PC-3 (cell line): ENCODE measurements at regions not wholly inside any gene's neighbourhood (a gene's known extent, or its start where the extent isn't known, plus 50 kb on each side); places are given as distances from the start of the nearest gene placed in this dataset.

Source experiments
- ATAC-seq: fragments of 200-7000 bp; cut with Tn5 transposase; 2 replicates; pipeline ENCODE4 v1.9.1; 2020; ENCODE audit warnings: mild to moderate bottlenecking, moderate library complexity
- BruUV-seq: library from RNA; stranded (reverse); fragments of 400-500 nt; replicated peaks from 2 replicates; lab custom pipeline; 2021; lab: Mats Ljungman, UMichigan
- CTCF ChIA-PET: fragments of 300-600 bp; sonication (Branson Sonifier 250); formaldehyde crosslinking; loops from one replicate; lab custom pipeline; 2022; ENCODE audit warnings: antibody characterized with exemption; lab: Charles Lee
- POLR2A ChIA-PET: fragments of 300-600 bp; sonication (Branson Sonifier 250); formaldehyde crosslinking; loops from one replicate; lab custom pipeline; 2022; ENCODE audit warnings: antibody characterized with exemption; ENCODE audit not compliant: unreplicated experiment; lab: Charles Lee
- DNase-seq: peaks from one replicate; pipeline ENCODE4 v3.0.0-alpha.2; 2015
- H2AFZ ChIP-seq: fragments of 300-600 bp; sonication (generic); 2 replicates; pipeline ENCODE4 v1.6.0; 2016; ENCODE audit warnings: antibody characterized with exemption, low read length
- H3F3A ChIP-seq: fragments of 300-600 bp; sonication (generic); one replicate; pipeline ENCODE4 v1.6.0; 2017; ENCODE audit warnings: antibody characterized with exemption, low read length, control low read depth, mild to moderate bottlenecking; ENCODE audit not compliant: unreplicated experiment
- H3K27ac ChIP-seq: fragments of 300-600 bp; sonication (generic); 2 replicates; pipeline ENCODE4 v1.5.1; 2016; ENCODE audit warnings: mild to moderate bottlenecking, low read length
- H3K27me3 ChIP-seq: fragments of 300-600 bp; sonication (generic); 2 replicates; pipeline ENCODE4 v1.6.1; 2016; ENCODE audit warnings: low read length, mixed read lengths
- H3K36me3 ChIP-seq: fragments of 300-600 bp; sonication (generic); 2 replicates; pipeline ENCODE4 v1.6.1; 2016; ENCODE audit warnings: low read depth, mixed run types, low read length, mixed read lengths
- H3K4me1 ChIP-seq: fragments of 300-600 bp; sonication (generic); 2 replicates; pipeline ENCODE4 v1.5.1; 2016; ENCODE audit warnings: low read length; ENCODE audit not compliant: insufficient read depth
- H3K4me2 ChIP-seq: fragments of 300-600 bp; sonication (generic); 2 replicates; pipeline ENCODE4 v1.6.0; 2016; ENCODE audit warnings: low read length
- H3K4me3 ChIP-seq: fragments of 300-600 bp; sonication (generic); 2 replicates; pipeline ENCODE4 v1.5.1; 2016; ENCODE audit warnings: mild to moderate bottlenecking, low read length, mixed read lengths
- H3K79me2 ChIP-seq: fragments of 300-600 bp; sonication (generic); 2 replicates; pipeline ENCODE4 v1.6.1; 2017; ENCODE audit warnings: low read length, mixed read lengths
- H3K9ac ChIP-seq: fragments of 300-600 bp; sonication (generic); 2 replicates; pipeline ENCODE4 v1.6.0; 2016; ENCODE audit warnings: mild to moderate bottlenecking, low read length
- H3K9me2 ChIP-seq: fragments of 300-600 bp; sonication (generic); replicated peaks from 2 replicates; pipeline ENCODE4 v1.6.1; 2016; ENCODE audit warnings: mixed run types, low read length, mixed read lengths
- H3K9me3 ChIP-seq: fragments of 300-600 bp; sonication (generic); 2 replicates; pipeline ENCODE4 v1.6.1; 2016; ENCODE audit warnings: low read length, mixed read lengths
- H4K20me1 ChIP-seq: fragments of 300-600 bp; sonication (generic); 2 replicates; pipeline ENCODE4 v1.6.1; 2016; ENCODE audit warnings: low read length, mixed read lengths
- EZH2 ChIP-seq: fragments of 300-600 bp; sonication (generic); IDR thresholded peaks from one replicate; pipeline ENCODE4 v1.6.1; 2017; ENCODE audit warnings: antibody characterized with exemption, mild to moderate bottlenecking, low read length; ENCODE audit not compliant: unreplicated experiment
- EZH2phosphoT487 ChIP-seq: fragments of 300-600 bp; sonication (generic); IDR thresholded peaks from 2 replicates; pipeline ENCODE4 v1.6.1; 2018; ENCODE audit warnings: mild to moderate bottlenecking, antibody characterized with exemption, low read length, borderline replicate concordance
- intact Hi-C: fragments of 100-400 bp; cut with micrococcal nuclease; formaldehyde crosslinking; loops from 2 replicates; pipeline ENCODE4 v1.9.0; 2023
- TF ChIP-seq, protein P1 (sequence below): fragments of 300-600 bp; sonication (generic); conservative IDR thresholded peaks from 2 replicates; pipeline ENCODE4 v1.5.1; 2017; ENCODE audit warnings: antibody characterized with exemption, low read depth, mild to moderate bottlenecking, low read length

DNA sequence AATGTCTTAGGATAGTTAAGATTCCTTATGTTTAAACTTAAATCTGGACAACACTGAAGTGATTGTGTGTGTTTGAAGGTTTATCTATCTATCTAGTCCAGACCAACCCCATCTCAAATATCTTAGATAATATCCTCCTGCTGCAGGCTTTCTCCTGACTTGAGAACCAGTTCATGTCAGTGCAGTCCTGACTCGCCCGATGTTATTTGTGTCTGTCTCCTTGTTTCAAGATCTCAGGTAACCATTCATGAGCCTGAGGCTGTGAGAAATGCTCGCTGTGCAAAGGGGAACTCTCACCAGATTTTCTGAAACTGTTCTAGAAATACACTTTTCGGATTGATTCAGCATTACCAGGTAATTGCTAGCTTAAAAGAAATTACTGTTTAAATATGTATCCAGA is 356.2 kb downstream of the SNAPC1 start:
- no TSS peak for BruUV-seq
- Histone ChIP-seq H3K4me2 (no peak overlapping the region), H3K27ac (no peak overlapping the region), H3K36me3 (no peaks in the 10 kb centered on the region), H3K4me1 (0 out of 2 replicates have a peak, but pooled peaks cover 5% of the 10 kb centered on the region), H3K9me2 (no peaks in the 10 kb centered on the region), H3F3A (no peaks in the 10 kb centered on the region), H3K4me3 (no peak overlapping the region), H3K9ac (no peak overlapping the region), H3K79me2 (no peaks in the 10 kb centered on the region), H3K9me3 (no peaks in the 10 kb centered on the region), H2AFZ (no peak overlapping the region), H3K27me3 (no peaks in the 10 kb centered on the region), H4K20me1 (no peaks in the 10 kb centered on the region)
- intact Hi-C loops = no loop called here
- ChIA-PET POLR2A (no interaction called here), CTCF (no interaction called here)
- ATAC-seq (no peak), DNase-seq (no peak)
- TF ChIP-seq, protein P1, sequence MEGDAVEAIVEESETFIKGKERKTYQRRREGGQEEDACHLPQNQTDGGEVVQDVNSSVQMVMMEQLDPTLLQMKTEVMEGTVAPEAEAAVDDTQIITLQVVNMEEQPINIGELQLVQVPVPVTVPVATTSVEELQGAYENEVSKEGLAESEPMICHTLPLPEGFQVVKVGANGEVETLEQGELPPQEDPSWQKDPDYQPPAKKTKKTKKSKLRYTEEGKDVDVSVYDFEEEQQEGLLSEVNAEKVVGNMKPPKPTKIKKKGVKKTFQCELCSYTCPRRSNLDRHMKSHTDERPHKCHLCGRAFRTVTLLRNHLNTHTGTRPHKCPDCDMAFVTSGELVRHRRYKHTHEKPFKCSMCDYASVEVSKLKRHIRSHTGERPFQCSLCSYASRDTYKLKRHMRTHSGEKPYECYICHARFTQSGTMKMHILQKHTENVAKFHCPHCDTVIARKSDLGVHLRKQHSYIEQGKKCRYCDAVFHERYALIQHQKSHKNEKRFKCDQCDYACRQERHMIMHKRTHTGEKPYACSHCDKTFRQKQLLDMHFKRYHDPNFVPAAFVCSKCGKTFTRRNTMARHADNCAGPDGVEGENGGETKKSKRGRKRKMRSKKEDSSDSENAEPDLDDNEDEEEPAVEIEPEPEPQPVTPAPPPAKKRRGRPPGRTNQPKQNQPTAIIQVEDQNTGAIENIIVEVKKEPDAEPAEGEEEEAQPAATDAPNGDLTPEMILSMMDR = no peak
- no peak for TF ChIP-seq EZH2
- no peak for TF ChIP-seq EZH2phosphoT487

DNA sequence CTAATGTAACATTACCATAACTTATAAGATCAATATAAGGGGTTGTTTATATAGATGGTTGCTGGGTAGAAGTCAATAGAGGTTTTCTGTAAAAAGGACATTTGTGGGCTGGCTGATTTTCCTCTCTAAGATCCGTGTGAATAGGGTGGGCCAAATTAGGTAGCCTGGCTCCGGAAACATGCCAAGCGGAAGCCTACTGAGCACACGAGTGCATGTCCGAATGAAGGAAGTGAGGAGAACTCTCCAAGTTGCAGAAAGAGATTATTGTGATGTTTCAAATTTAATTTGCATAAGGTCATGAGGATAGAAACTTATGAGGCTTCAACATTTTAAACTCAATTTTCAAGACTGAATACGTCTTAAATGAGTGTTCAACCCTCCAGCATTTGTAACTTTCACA is 356.7 kb downstream of the SNAPC1 start:
- ChIA-PET CTCF (no interaction called here), POLR2A (no interaction called here)
- no peaks in the 10 kb centered on the region for H3K27me3 ChIP-seq
- no peak overlapping the region for H2AFZ ChIP-seq
- intact Hi-C loops = no loop called here
- H3K9me2 ChIP-seq = no peaks in the 10 kb centered on the region
- 0 out of 2 replicates have a peak, but pooled peaks cover 5% of the 10 kb centered on the region for H3K4me1 ChIP-seq
- H3K4me3 ChIP-seq = no peak overlapping the region
- no peaks in the 10 kb centered on the region for H4K20me1 ChIP-seq
- ATAC-seq = no peak
- no peak for DNase-seq
- TF ChIP-seq EZH2 (no peak), EZH2phosphoT487 (no peak)
- TF ChIP-seq, protein P1 = no peak
- H3K4me2 ChIP-seq = no peak overlapping the region
- H3K36me3 ChIP-seq = no peaks in the 10 kb centered on the region
- no peaks in the 10 kb centered on the region for H3K79me2 ChIP-seq
- H3K9ac ChIP-seq = no peak overlapping the region
- H3K27ac ChIP-seq = no peak overlapping the region
- no peaks in the 10 kb centered on the region for H3F3A ChIP-seq
- no TSS peak for BruUV-seq
- H3K9me3 ChIP-seq = no peaks in the 10 kb centered on the region

DNA sequence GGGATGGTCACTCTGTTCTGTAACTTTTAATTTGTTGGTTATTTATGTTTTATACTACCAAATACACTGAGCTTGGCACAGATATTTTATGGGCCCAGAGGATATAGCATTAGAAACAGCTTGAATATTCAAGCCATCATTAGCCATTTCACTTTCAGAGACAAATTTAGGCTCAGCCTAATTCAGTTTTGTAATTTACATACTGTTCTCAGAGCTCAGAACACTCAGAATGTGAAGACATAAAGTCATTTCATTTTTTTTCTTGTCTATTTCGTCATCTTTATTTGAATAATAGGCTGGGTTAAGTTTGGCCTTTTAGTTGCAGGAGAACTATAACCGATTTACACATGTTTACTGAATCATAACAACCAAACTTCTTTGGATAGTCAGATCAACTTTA is 361.7 kb downstream of the SNAPC1 start:
- no peaks in the 10 kb centered on the region for H3K9me3 ChIP-seq
- H3F3A ChIP-seq = no peaks in the 10 kb centered on the region
- CTCF ChIA-PET = interaction anchor here (0.6 to 1.0 kb wide), 2 partner anchors 197 to 452 kb away, joined by 5 read pairs; no protein-coding TSS in a partner anchor
- H3K4me3 ChIP-seq = no peak overlapping the region
- intact Hi-C loops = loop anchor here (10.0 kb wide), 1 partner anchor 829 kb away; no protein-coding TSS in a partner anchor
- no peaks in the 10 kb centered on the region for H4K20me1 ChIP-seq
- no peak overlapping the region for H2AFZ ChIP-seq
- POLR2A ChIA-PET = no interaction called here
- H3K9me2 ChIP-seq = no peaks in the 10 kb centered on the region
- no peak overlapping the region for H3K9ac ChIP-seq
- H3K36me3 ChIP-seq = no peaks in the 10 kb centered on the region
- no peak for ATAC-seq
- no peak for DNase-seq
- no peak overlapping the region for H3K4me2 ChIP-seq
- TF ChIP-seq EZH2 = no peak
- no peaks in the 10 kb centered on the region for H3K27me3 ChIP-seq
- no peaks in the 10 kb centered on the region for H3K79me2 ChIP-seq
- H3K4me1 ChIP-seq = peaks cover 11% of the 10 kb centered on the region; the same call in 1 of the 2 replicates
- H3K27ac ChIP-seq = no peak overlapping the region
- no TSS peak for BruUV-seq
